Mesothelial cell of epicardium (in vitro differentiated cells): ENCODE measurements at regions not wholly inside any gene's neighbourhood (a gene's known extent, or its start where the extent isn't known, plus 50 kb on each side); places are given as distances from the start of the nearest gene placed in this dataset.

Source experiments
- DNase-seq, 2 experiments: peaks; one replicate each; pipeline ENCODE4 v3.0.0; 2021; ENCODE audit warnings: low spot score in 2 of 2; ENCODE audit not compliant: unreplicated experiment in 2 of 2
- H3K27ac Mint-ChIP-seq: 2 replicates; pipeline ENCODE4 v1.8.0; 2021; ENCODE audit warnings: mixed read lengths
- H3K27me3 Mint-ChIP-seq: 2 replicates; pipeline ENCODE4 v1.8.0; 2021; ENCODE audit warnings: low read depth, mixed read lengths
- H3K36me3 Mint-ChIP-seq: 2 replicates; pipeline ENCODE4 v1.8.0; 2021; ENCODE audit warnings: mixed read lengths
- H3K4me1 Mint-ChIP-seq: 2 replicates; pipeline ENCODE4 v1.8.0; 2021; ENCODE audit warnings: mixed read lengths
- H3K4me3 Mint-ChIP-seq: 2 replicates; pipeline ENCODE4 v1.8.0; 2021; ENCODE audit warnings: mild to moderate bottlenecking, moderate library complexity, mixed read lengths
- H3K9me3 Mint-ChIP-seq: 2 replicates; pipeline ENCODE4 v1.8.0; 2021; ENCODE audit warnings: mixed read lengths
- TF ChIP-seq, protein P1 (sequence below): fragments of 200-600 bp; sonication (generic); IDR thresholded peaks from one replicate; pipeline ENCODE4 v1.5.0; 2021; ENCODE audit warnings: antibody characterized with exemption; ENCODE audit not compliant: unreplicated experiment

DNA sequence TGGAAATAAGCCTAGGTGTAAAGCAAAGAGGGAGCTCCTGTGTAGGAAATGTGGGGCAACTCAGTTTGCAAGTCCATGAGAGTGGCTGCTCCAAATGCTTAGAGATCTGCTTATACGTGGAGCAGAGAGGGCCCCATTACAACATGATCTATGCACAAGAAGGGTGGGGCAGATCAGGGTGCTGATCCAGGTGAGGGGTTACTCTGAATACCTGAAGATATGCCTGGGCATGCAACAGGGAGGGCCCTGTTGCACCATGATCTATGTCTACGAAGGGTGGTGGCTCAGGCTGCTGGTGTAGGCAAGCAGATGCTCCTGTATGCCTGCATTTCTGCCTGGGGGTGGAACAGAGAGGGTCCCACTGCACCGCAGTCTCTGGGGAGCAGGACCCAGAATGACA, 1121.2 kb downstream of the RAPGEF2 start:
- H3K27me3 Mint-ChIP-seq: no peaks in the 10 kb centered on the region
- H3K4me3 Mint-ChIP-seq: no peak overlapping the region

DNA sequence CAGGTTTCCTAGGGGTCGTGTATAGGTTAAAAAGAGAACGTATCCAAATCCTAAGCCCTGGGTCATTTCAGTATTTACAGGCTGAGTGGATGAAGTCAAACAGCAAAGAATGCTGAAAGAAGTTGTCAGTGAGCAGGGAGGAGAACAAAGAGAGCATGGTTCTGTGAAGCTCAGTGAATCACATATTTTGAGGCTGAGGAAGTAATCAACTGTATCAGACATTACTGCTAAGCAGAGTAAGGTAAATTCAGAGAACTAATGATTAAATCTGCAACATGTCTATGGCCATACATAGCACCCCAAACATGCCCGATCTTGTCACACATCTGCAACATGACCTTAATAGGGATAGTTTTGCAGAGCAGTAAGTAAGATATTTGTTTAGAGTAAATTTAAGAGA, 1130.3 kb downstream of the RAPGEF2 start:
- peak overlapping the region; percentile 60 for H3K27ac Mint-ChIP-seq

More for the DNA sequence above, 1121.2 kb downstream of the RAPGEF2 start:
- Mint-ChIP-seq H3K27ac (no peak overlapping the region), H3K4me1 (peaks cover 3% of the 10 kb centered on the region), H3K36me3 (peaks cover 5% of the 10 kb centered on the region), H3K9me3 (peaks cover 34% of the 10 kb centered on the region)
- DNase-seq: no peak
- TF ChIP-seq, protein P1, sequence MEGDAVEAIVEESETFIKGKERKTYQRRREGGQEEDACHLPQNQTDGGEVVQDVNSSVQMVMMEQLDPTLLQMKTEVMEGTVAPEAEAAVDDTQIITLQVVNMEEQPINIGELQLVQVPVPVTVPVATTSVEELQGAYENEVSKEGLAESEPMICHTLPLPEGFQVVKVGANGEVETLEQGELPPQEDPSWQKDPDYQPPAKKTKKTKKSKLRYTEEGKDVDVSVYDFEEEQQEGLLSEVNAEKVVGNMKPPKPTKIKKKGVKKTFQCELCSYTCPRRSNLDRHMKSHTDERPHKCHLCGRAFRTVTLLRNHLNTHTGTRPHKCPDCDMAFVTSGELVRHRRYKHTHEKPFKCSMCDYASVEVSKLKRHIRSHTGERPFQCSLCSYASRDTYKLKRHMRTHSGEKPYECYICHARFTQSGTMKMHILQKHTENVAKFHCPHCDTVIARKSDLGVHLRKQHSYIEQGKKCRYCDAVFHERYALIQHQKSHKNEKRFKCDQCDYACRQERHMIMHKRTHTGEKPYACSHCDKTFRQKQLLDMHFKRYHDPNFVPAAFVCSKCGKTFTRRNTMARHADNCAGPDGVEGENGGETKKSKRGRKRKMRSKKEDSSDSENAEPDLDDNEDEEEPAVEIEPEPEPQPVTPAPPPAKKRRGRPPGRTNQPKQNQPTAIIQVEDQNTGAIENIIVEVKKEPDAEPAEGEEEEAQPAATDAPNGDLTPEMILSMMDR: no peak

DNA sequence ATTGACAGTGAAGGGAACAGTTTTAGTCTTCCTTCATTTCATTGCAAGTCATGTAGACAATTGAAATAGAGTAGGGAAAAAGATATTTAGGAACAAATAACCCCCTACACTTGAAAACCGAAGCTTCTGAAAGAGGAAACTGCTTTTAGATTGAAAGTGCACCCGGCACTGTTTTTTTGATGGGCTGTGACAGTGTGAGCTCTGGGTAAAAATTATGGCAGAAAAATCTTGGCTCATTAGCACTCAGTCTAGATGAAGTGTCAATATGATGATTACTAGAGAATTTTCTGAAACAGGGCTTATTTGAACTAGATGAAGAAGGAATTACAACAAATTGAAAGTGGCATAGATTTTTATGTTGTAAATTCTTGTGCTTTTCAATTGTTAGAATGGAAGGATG, 1132.4 kb downstream of the RAPGEF2 start:
- H3K4me1 Mint-ChIP-seq: peaks cover 22% of the 10 kb centered on the region

More for the DNA sequence above, 1130.3 kb downstream of the RAPGEF2 start:
- no peaks in the 10 kb centered on the region for H3K36me3 Mint-ChIP-seq
- no peak for DNase-seq
- TF ChIP-seq, protein P1: no peak
- peaks cover 22% of the 10 kb centered on the region for H3K4me1 Mint-ChIP-seq
- H3K9me3 Mint-ChIP-seq: peaks cover 3% of the 10 kb centered on the region
- H3K4me3 Mint-ChIP-seq: no peak overlapping the region
- H3K27me3 Mint-ChIP-seq: no peaks in the 10 kb centered on the region

DNA sequence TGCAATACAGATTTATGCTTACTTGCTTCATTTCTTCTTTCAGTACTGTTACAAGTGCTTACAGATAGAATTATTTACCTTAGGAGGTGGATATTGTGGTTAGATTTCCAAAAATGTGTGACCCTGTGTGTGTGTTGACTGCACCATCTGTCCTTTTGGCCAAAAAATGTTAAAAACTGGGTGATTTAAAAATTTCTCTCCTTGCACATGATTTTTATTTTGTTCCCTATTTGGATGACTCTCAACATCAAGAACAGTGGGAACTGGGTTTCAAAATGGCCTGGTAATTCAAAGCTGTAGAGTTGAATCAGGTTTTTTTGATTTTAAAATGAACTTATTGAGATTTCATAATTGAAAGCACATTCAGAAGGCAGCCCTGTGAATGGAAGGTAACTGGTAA, 1132.9 kb downstream of the RAPGEF2 start:
- no peak overlapping the region for H3K4me3 Mint-ChIP-seq
- peaks cover 17% of the 10 kb centered on the region for H3K9me3 Mint-ChIP-seq
- no peaks in the 10 kb centered on the region for H3K36me3 Mint-ChIP-seq
- H3K27me3 Mint-ChIP-seq: no peaks in the 10 kb centered on the region
- H3K4me1 Mint-ChIP-seq: peaks cover 22% of the 10 kb centered on the region
- no peak for DNase-seq
- H3K27ac Mint-ChIP-seq: no peak overlapping the region
- TF ChIP-seq, protein P1: no peak

More for the DNA sequence above, 1132.4 kb downstream of the RAPGEF2 start:
- peaks cover 14% of the 10 kb centered on the region for H3K9me3 Mint-ChIP-seq
- no peaks in the 10 kb centered on the region for H3K36me3 Mint-ChIP-seq
- TF ChIP-seq, protein P1: no peak
- peak overlapping the region; percentile 10 for H3K27ac Mint-ChIP-seq
- H3K27me3 Mint-ChIP-seq: no peaks in the 10 kb centered on the region
- H3K4me3 Mint-ChIP-seq: no peak overlapping the region
- DNase-seq: no peak

DNA sequence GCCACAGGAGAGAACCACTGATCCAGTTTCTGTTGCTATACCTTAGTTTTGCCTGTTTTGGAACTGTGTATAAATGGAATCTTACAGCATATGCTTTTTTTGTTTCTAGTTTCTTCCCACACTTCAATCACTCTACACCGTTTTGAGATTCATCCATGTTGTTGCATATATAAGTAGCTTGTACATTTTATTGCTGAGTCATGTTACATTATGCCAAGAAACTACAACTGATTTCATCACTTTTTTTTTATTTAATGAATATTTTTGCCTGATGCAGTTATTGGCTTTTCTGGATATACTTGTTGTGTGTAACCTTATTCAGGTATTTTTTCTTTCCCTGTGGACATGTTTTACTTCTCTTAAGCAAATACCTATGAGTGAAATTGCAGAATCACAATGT, 1135.9 kb downstream of the RAPGEF2 start:
- Mint-ChIP-seq H3K9me3 (peaks cover 41% of the 10 kb centered on the region), H3K4me1 (peaks cover 11% of the 10 kb centered on the region), H3K36me3 (peaks cover 3% of the 10 kb centered on the region), H3K27ac (no peak overlapping the region), H3K27me3 (no peaks in the 10 kb centered on the region), H3K4me3 (no peak overlapping the region)
- no peak for DNase-seq
- TF ChIP-seq, protein P1: no peak

DNA sequence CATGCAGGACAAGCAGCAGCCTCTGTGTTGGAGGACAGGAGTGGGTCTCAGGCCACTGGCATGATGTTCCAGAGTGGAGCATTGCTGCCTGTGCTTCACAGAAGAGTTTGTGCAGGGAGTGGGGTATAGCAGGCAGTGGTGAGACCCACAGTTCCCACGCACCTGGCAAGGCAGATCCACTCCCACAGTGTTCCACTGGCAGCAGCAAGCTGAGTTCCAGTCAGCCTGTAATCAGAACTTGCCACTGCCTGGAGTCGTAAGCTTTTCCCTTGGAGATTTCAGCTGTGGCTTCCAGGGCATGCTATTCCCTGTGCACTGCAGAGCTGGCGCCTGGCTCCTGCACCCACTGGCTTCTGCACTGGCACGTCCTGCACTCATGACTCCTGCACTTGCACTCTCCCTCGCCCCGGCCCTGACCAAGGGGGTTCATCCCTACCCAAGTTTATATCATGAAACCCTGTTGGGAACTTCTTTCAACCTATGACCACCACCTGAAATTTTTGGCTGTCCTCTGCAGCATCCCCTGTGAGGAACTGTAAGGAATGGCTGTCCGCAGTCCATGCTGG, 1144.3 kb downstream of the RAPGEF2 start:
- no peaks in the 10 kb centered on the region for H3K4me1 Mint-ChIP-seq
- TF ChIP-seq, protein P1: no peak
- peaks cover 3% of the 10 kb centered on the region for H3K36me3 Mint-ChIP-seq
- no peaks in the 10 kb centered on the region for H3K27me3 Mint-ChIP-seq
- no peak overlapping the region for H3K4me3 Mint-ChIP-seq
- peaks cover 31% of the 10 kb centered on the region for H3K9me3 Mint-ChIP-seq
- no peak overlapping the region for H3K27ac Mint-ChIP-seq
- DNase-seq: no peak
